Uterus (tissue), 3 donors: ENCODE measurements at regions not wholly inside any gene's neighbourhood (a gene's known extent, or its start where the extent isn't known, plus 50 kb on each side); places are given as distances from the start of the nearest gene placed in this dataset.

Experiments used
- DNase-seq, 2 donors: peaks; one replicate each; pipeline ENCODE4 v3.0.0-alpha.2; 2019 to 2020
- H3K27ac ChIP-seq, 2 donors: fragments of 200-600 bp; sonication (generic); 1 replicate in 1 of 2; 2 replicates in 1 of 2; pipeline ENCODE4 v1.5.1; 2016 to 2018
- H3K27me3 ChIP-seq, 2 donors: fragments of 200-600 bp; sonication (generic); one replicate each; pipeline ENCODE4 v1.5.1; 2018 to 2019; ENCODE audit warnings: control low read depth in 1 of 2
- H3K36me3 ChIP-seq, 2 donors: fragments of 200-600 bp; sonication (generic); one replicate each; pipeline ENCODE4 v1.5.1; 2019; ENCODE audit warnings: control low read depth in 1 of 2
- H3K4me1 ChIP-seq, 2 donors: fragments of 200-600 bp; sonication (generic); one replicate each; pipeline ENCODE4 v1.5.1; 2018 to 2019; ENCODE audit warnings: control low read depth in 1 of 2
- H3K4me3 ChIP-seq, 2 donors: fragments of 200-600 bp; sonication (generic); 1 replicate in 1 of 2; 2 replicates in 1 of 2; pipeline ENCODE4 v1.5.1; 2018 to 2019; ENCODE audit warnings: mild to moderate bottlenecking in 1 of 2
- H3K9me3 ChIP-seq, 2 donors: fragments of 200-600 bp; sonication (generic); one replicate each; pipeline ENCODE4 v1.5.1; 2019; ENCODE audit warnings: control low read depth in 1 of 2
- CTCF ChIP-seq, 4 experiments: fragments of 200-600 bp in 2 of 4; fragments of 450-650 bp in 2 of 4; sonication (generic) in 2 of 4; IDR thresholded peaks; one replicate each; pipeline ENCODE4 v1.5.1; 2016 to 2019; ENCODE audit warnings: antibody characterized with exemption in 4 of 4, mild to moderate bottlenecking in 2 of 4, moderate library complexity in 1 of 4
- POLR2A ChIP-seq, 2 donors: fragments of 450-650 bp; IDR thresholded peaks; one replicate each; pipeline ENCODE4 v1.6.1; 2016; ENCODE audit warnings: antibody characterized with exemption in 2 of 2, mild to moderate bottlenecking in 1 of 2, moderate library complexity in 1 of 2
- intact Hi-C: fragments of 100-400 bp; cut with DNase I; formaldehyde crosslinking; loops from one replicate; pipeline ENCODE4 v1.15.1; 2023; ENCODE audit warnings: low total_unique reads
- donor health status: DM: yes; HTN: yes; CAD: no.

- Histone ChIP-seq H3K27ac (no peak overlapping the region), H3K4me3 (no peak overlapping the region), H3K27me3 (no peaks in the 10 kb centered on the region), H3K4me1 (no peaks in the 10 kb centered on the region), H3K9me3 (no peaks in the 10 kb centered on the region), H3K36me3 (no peaks in the 10 kb centered on the region)
- intact Hi-C loops, result no loop called here
- no peak for DNase-seq
- no peak for TF ChIP-seq CTCF (IDR thresholded peaks at IDR 0.05)
- no peak for TF ChIP-seq POLR2A (IDR thresholded peaks at IDR 0.05)
Observed at GRCh38 chr12:115750340-115750739, 527.2 kb downstream of the MED13L start.

GRCh38 chr12:115749071-115749841 is 528.2 kb downstream of the MED13L start:
- Histone ChIP-seq H3K9me3 (no peaks in the 10 kb centered on the region), H3K36me3 (no peaks in the 10 kb centered on the region), H3K27ac (no peak overlapping the region), H3K4me1 (no peaks in the 10 kb centered on the region), H3K27me3 (no peaks in the 10 kb centered on the region), H3K4me3 (no peak overlapping the region)
- DNase-seq, result no peak
- TF ChIP-seq POLR2A (IDR thresholded peaks at IDR 0.05), result no peak
- no peak for TF ChIP-seq CTCF (IDR thresholded peaks at IDR 0.05)
- intact Hi-C loops, result no loop called here

- intact Hi-C loops, result no loop called here
- H3K27me3 ChIP-seq, result no peaks in the 10 kb centered on the region
- no peaks in the 10 kb centered on the region for H3K9me3 ChIP-seq
- no peaks in the 10 kb centered on the region for H3K4me1 ChIP-seq
- no peak overlapping the region for H3K27ac ChIP-seq
- TF ChIP-seq POLR2A (IDR thresholded peaks at IDR 0.05) (no peak), CTCF (IDR thresholded peaks at IDR 0.05) (no peak)
- DNase-seq, result no peak
- H3K4me3 ChIP-seq, result no peak overlapping the region
- H3K36me3 ChIP-seq, result no peaks in the 10 kb centered on the region
Observed at GRCh38 chr12:115740586-115741155, 536.8 kb downstream of the MED13L start.

GRCh38 chr12:115737895-115738294 is 539.6 kb downstream of the MED13L start:
- DNase-seq, result no peak
- no peaks in the 10 kb centered on the region for H3K36me3 ChIP-seq
- H3K9me3 ChIP-seq, result no peaks in the 10 kb centered on the region

More at GRCh38 chr12:115737895-115738294, 539.6 kb downstream of the MED13L start:
- intact Hi-C loops, result no loop called here
- no peak overlapping the region for H3K4me3 ChIP-seq
- H3K27me3 ChIP-seq, result no peaks in the 10 kb centered on the region
- H3K27ac ChIP-seq, result no peak overlapping the region
- no peaks in the 10 kb centered on the region for H3K4me1 ChIP-seq
- TF ChIP-seq CTCF (IDR thresholded peaks at IDR 0.05) (no peak), POLR2A (IDR thresholded peaks at IDR 0.05) (no peak)
